ENCODE measurements at regions not wholly inside any gene's neighbourhood (a gene's known extent, or its start where the extent isn't known, plus 50 kb on each side); places are given as distances from the start of the nearest gene placed in this dataset.

GRCh38 chr10:128596906-128597305 lies 470.7 kb upstream of the MKI67 start:
- DNase-seq = no peak

DNA sequence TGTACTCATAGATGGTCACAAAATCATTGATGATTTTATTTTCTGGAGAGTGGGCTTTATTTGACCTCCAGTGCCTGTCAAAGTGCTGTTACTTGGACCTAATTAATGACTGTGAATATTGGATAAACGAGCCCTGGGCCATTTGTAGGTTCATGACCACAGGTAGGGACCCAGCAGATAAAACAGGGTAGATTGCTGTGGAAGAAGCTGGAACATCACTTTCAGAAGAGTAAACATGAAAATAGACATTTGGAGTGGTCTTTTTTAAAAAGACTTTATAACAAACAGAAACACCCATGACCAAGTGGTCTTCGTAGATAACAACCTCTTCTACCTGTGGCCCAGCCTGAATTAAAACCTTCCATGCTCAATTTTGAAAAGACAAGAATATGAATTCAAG lies 472.8 kb upstream of the MKI67 start:
- no peak for DNase-seq

GRCh38 chr10:128599538-128599937 lies 473.3 kb upstream of the MKI67 start:
- no peak for DNase-seq

GRCh38 chr10:128602183-128602582 lies 476.0 kb upstream of the MKI67 start:
- no peak for DNase-seq

GRCh38 chr10:128604025-128604424 lies 477.8 kb upstream of the MKI67 start:
- no peak for DNase-seq

- no peak for DNase-seq
Measured at GRCh38 chr10:128605180-128605579, 479.0 kb upstream of the MKI67 start.

DNA sequence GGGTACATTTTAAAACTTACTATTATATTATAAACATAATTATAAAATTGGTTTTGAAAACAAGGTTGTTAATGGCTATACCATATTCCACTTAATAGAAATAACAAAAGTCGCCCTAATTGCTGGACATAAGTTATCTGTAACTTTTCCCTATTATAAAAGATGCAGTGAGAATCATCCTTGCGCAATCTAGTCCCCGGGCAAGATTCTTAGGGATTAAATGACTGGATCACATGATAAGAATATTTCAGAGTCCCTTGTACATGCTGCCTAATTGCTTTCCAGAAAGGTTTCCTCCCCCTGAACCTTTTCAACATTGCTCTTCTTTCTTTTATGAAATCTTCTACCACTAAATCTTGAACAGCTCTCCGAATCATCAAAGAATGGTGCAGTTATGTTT lies 479.8 kb upstream of the MKI67 start:
- no peak for DNase-seq

DNA sequence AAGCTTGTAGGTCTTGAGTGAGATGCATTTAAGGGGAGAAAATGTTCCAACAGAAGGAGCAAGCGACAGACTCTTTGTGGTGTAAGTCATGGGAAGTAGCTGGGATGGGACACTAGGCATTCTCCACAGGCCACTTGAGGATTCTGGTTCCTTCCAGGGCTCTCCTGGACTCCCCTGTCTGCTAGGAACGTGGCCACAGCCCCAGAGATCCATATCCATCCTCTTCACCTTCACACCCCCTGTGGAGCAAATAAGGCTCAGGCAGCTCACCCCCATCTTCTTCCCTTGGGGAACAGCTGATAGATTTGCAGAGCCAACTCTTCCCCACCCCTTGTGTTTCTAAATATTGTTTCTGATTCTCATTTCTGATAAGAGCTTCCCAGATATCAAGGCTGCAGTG lies 482.6 kb upstream of the MKI67 start:
- no peak for DNase-seq

DNA sequence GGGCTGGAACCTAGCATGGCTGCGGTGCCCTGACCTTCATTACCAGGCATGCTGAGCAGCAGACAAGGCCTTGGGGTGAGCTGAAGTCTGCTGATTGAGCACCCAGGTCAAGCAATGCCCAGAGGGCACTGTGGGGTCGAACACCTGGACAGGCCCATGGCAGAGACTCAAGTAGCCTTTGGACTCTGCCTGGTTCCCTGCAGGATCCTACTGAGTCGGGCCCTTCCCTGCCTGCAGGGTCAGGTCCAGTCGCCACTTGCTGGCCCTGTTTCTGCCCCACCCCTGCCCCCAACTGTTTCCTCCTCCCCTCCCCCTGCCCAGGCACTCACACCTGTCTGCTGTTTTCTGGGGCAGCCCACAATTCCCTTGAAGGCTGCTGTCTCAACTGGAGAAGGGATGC lies 483.2 kb upstream of the MKI67 start:
- no peak for DNase-seq

DNA sequence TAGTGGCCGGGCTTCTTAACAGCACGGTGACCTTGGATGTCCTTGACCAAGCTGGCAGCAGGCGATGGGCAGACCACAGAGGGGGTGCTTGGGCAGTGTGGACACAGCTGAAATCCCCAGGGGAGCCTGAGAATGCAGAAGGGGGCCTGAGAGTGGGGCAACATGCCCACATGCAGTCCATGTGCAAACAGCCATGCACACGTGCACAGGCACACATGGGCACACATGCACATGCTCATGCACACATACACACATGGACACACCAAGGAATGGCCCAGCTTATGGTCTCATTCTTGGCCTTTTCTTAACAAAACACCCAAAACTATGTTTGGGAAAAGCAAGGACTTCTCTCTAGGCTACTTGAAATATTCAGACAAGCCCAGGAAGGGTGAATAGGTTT lies 483.9 kb upstream of the MKI67 start:
- DNase-seq = no peak

- no peak for DNase-seq
Measured at GRCh38 chr10:128612195-128612594, 486.0 kb upstream of the MKI67 start.

DNA sequence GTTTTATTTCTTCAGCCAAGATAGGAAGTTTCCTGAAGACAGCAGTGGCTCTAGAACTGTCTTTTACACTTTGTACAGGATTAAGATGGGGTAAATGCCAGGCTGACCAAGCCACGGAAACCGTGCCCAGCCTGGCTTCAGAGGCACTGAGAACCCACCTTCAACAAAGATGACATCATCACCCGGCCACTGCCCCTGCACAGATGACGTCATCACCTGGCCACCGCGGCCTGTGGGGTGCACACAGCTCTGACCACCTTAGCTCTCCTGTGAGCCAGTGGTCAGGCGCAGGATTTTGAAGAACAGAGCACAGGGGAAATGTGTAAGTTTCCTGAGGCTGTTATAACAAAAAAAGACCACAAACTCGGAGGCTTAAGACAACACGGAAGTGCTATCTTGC lies 486.4 kb upstream of the MKI67 start:
- no peak for DNase-seq

DNA sequence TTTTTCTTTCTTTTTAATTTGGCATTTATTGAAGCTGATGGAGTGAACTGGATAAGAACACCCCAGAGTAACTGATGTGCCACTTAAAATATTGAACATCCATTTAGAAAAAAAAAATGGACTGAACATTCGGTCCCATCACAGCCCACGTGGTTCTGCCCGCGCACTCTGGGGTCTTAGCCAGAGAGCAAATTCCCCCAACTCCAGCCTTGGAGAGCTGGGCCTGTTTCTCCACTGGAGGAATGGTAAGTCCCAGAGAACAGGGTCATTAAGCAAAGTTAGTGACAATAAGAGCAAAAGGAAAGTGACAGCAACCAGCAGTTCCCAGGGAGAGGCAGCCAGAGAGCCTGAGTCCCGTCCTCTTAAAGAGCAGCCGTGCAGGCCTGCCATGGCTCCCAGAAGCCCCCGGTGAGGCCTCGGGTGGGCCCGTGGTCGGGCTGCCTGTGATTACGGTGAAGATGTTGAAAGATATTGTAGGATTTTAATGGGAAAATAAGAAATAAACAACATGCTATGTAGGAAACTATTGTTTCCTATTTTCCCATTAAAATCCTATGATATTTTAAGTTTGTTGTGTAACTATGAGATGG lies 487.9 kb upstream of the MKI67 start:
- no peak for DNase-seq

DNA sequence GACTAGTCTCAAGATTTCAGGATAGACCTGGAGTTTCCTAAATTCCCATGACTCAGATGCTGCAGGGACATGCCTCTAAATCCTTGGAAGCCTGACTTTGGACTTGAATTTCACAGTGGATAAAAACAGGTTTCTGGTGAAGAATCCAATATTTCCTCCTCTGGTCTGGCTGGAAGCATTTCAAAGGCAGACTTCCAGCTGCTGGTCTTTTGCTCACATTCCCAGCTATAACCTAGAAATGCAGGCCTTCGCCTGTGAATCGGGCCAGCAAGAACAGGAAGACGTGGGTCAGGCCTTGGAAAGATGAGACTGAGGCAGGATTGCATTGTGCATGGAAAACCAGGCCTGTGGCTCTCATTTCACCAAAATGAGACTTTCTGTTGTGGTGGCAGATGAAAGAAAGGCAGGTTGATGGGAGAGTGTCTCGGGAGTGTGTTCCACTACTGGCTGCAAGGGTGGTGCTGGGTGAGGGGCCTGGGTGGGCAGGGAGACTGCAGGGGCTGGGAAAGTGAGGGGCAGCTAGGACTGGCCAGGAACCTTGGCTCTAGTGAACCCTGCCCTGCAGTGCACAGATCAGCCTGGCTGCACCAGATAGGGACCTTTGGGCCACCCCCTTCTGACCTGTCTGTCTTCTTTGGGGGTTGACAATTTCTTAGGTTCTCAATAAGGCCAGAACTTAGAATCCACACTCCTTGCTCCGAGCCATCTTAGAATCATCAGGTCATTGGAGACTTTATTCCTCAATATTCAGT lies 488.8 kb upstream of the MKI67 start:
- DNase-seq = no peak

- no peak for DNase-seq
Measured at GRCh38 chr10:128617532-128617931, 491.3 kb upstream of the MKI67 start.

GRCh38 chr10:128622706-128623105 lies 496.5 kb upstream of the MKI67 start:
- DNase-seq = no peak

GRCh38 chr10:128623776-128624175 lies 497.6 kb upstream of the MKI67 start:
- no peak for DNase-seq

- no peak for DNase-seq
Measured at GRCh38 chr10:128624656-128625530, 498.7 kb upstream of the MKI67 start.

GRCh38 chr10:128625926-128626325 lies 499.7 kb upstream of the MKI67 start:
- no peak for DNase-seq

- DNase-seq = no peak
Measured at GRCh38 chr10:128626397-128627000, 500.3 kb upstream of the MKI67 start.

- DNase-seq = no peak
Measured at GRCh38 chr10:128627811-128628210, 501.6 kb upstream of the MKI67 start.

DNA sequence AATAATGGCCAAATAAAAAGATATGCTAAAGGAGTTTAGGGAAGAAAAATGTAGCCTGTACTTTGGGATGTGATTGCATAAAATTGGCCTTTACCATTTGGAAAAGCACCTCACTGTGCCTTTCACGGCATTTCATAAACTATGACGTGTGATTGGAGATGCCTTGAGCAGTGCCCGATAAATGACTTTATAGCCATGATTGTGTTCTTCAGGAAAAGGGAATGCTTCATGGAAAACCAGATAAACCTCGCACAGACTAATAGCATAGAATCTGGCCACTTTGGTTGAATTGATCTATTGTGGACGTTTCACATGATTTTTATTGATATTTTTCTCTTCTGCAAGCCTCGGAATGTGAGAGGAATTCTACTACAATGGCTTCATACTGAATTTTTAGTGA lies 502.0 kb upstream of the MKI67 start:
- DNase-seq = no peak

Measured in NCI-H2107 (cell line).